A673 (cell line): ENCODE measurements at regions not wholly inside any gene's neighbourhood (a gene's known extent, or its start where the extent isn't known, plus 50 kb on each side); places are given as distances from the start of the nearest gene placed in this dataset.

Source experiments
- EZH2 ChIP-seq: fragments of 200-600 bp; sonication (generic); IDR thresholded peaks from 2 replicates; pipeline ENCODE4 v1.6.1; 2017; ENCODE audit warnings: borderline replicate concordance, low read depth, mild to moderate bottlenecking, mixed read lengths, antibody characterized with exemption, low read length; ENCODE audit not compliant: poor library complexity, severe bottlenecking
- TF ChIP-seq, protein P1 (sequence below): fragments of 300-800, 200-600 bp; sonication (generic); conservative IDR thresholded peaks from 2 replicates; pipeline ENCODE4 v1.5.1; 2017; ENCODE audit warnings: low read depth, mild to moderate bottlenecking, antibody characterized with exemption, low read length, moderate library complexity, mixed read lengths

DNA sequence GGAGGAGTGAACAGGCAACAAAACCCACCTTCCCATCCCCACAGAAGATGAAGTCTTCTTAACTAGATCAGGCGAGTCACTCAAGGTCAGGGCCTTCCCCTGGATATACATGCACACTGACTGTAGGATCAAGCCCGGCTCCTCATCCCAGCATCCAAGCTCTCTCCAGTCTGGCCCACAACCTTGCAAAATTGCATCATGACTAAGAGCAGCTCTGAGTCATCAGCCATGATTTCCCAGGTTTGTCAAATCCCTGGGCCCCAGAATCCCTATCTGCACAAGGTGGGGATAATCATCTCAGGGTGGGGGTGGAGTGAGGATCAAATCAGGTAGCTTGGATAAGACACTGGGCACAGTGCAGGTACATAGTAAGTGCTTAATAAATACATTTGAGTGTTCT lies 199.3 kb upstream of the GRIK3 start:
- TF ChIP-seq, protein P1, sequence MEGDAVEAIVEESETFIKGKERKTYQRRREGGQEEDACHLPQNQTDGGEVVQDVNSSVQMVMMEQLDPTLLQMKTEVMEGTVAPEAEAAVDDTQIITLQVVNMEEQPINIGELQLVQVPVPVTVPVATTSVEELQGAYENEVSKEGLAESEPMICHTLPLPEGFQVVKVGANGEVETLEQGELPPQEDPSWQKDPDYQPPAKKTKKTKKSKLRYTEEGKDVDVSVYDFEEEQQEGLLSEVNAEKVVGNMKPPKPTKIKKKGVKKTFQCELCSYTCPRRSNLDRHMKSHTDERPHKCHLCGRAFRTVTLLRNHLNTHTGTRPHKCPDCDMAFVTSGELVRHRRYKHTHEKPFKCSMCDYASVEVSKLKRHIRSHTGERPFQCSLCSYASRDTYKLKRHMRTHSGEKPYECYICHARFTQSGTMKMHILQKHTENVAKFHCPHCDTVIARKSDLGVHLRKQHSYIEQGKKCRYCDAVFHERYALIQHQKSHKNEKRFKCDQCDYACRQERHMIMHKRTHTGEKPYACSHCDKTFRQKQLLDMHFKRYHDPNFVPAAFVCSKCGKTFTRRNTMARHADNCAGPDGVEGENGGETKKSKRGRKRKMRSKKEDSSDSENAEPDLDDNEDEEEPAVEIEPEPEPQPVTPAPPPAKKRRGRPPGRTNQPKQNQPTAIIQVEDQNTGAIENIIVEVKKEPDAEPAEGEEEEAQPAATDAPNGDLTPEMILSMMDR: no peak
- TF ChIP-seq EZH2: no peak
